Transverse colon (tissue), 4 donors: ENCODE measurements at regions not wholly inside any gene's neighbourhood (a gene's known extent, or its start where the extent isn't known, plus 50 kb on each side); places are given as distances from the start of the nearest gene placed in this dataset.

ENCODE experiments used
- CTCF ChIP-seq, 5 experiments: fragments of 200-600 bp in 3 of 5; fragments of 450-650 bp in 2 of 5; sonication (generic) in 3 of 5; IDR thresholded peaks; 1 replicate in 2 of 5; 2 replicates in 3 of 5; pipeline ENCODE4 v1.5.1; 2016 to 2017; ENCODE audit warnings: antibody characterized with exemption in 5 of 5, inconsistent platforms in 3 of 5, mild to moderate bottlenecking in 2 of 5, moderate library complexity in 1 of 5
- EP300 ChIP-seq: sonication (generic); formaldehyde crosslinking; IDR thresholded peaks from one replicate; pipeline ENCODE4 v1.6.1; 2017; ENCODE audit warnings: antibody characterized with exemption, low read depth
- POLR2A ChIP-seq: fragments of 450-650 bp; IDR thresholded peaks from one replicate; pipeline ENCODE4 v1.6.1; 2016; ENCODE audit warnings: antibody characterized with exemption, mild to moderate bottlenecking, moderate library complexity
- POLR2AphosphoS5 ChIP-seq, 3 donors: sonication (generic); formaldehyde crosslinking; IDR thresholded peaks; one replicate each; pipeline ENCODE4 v1.6.1; 2016; ENCODE audit warnings: antibody characterized with exemption in 3 of 3

- TF ChIP-seq CTCF (IDR thresholded peaks at IDR 0.05) (no peak), POLR2AphosphoS5 (IDR thresholded peaks at IDR 0.05) (no peak), POLR2A (no peak), EP300 (no peak)
Measured at GRCh38 chr18:75480487-75480886, 53.0 kb upstream of the SMIM21 start.
